ENCODE measurements at regions not wholly inside any gene's neighbourhood (a gene's known extent, or its start where the extent isn't known, plus 50 kb on each side); places are given as distances from the start of the nearest gene placed in this dataset.

GRCh38 chr1:30120245-30121000 is 603.0 kb downstream of the MATN1 start:
- TF ChIP-seq, protein P1, sequence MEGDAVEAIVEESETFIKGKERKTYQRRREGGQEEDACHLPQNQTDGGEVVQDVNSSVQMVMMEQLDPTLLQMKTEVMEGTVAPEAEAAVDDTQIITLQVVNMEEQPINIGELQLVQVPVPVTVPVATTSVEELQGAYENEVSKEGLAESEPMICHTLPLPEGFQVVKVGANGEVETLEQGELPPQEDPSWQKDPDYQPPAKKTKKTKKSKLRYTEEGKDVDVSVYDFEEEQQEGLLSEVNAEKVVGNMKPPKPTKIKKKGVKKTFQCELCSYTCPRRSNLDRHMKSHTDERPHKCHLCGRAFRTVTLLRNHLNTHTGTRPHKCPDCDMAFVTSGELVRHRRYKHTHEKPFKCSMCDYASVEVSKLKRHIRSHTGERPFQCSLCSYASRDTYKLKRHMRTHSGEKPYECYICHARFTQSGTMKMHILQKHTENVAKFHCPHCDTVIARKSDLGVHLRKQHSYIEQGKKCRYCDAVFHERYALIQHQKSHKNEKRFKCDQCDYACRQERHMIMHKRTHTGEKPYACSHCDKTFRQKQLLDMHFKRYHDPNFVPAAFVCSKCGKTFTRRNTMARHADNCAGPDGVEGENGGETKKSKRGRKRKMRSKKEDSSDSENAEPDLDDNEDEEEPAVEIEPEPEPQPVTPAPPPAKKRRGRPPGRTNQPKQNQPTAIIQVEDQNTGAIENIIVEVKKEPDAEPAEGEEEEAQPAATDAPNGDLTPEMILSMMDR (IDR thresholded peaks at IDR 0.05) = no peak
- TF ChIP-seq POLR2A (IDR thresholded peaks at IDR 0.05) = no peak
